Mesenchymal stem cell (in vitro differentiated cells and primary cell): ENCODE measurements at regions not wholly inside any gene's neighbourhood (a gene's known extent, or its start where the extent isn't known, plus 50 kb on each side); places are given as distances from the start of the nearest gene placed in this dataset.

Experiments
- DNase-seq: peaks from one replicate; pipeline ENCODE4 v3.0.0-alpha.2; 2013
- H2AFZ ChIP-seq: one replicate; pipeline ENCODE4 v1.6.1; 2013; ENCODE audit warnings: low read depth, mild to moderate bottlenecking, control low read depth, inconsistent platforms, low read length, moderate library complexity
- H2AK5ac ChIP-seq: 2 replicates; pipeline ENCODE4 v1.6.1; 2013; ENCODE audit warnings: low read length, moderate library complexity, mild to moderate bottlenecking, inconsistent platforms; ENCODE audit not compliant: severe bottlenecking
- H2BK120ac ChIP-seq: one replicate; pipeline ENCODE4 v1.6.1; 2013; ENCODE audit warnings: low read depth, mild to moderate bottlenecking, inconsistent platforms, low read length, moderate library complexity
- H2BK12ac ChIP-seq, 2 experiments: one replicate each; pipeline ENCODE4 v1.6.1; 2013; ENCODE audit warnings: inconsistent platforms in 2 of 2, low read length in 2 of 2, mild to moderate bottlenecking in 2 of 2, moderate library complexity in 2 of 2, control low read depth in 1 of 2
- H2BK15ac ChIP-seq: one replicate; pipeline ENCODE4 v1.6.1; 2013; ENCODE audit warnings: mild to moderate bottlenecking, low read depth, inconsistent platforms; ENCODE audit not compliant: poor library complexity, severe bottlenecking
- H2BK5ac ChIP-seq: 2 replicates; pipeline ENCODE4 v1.6.1; 2013; ENCODE audit warnings: low read depth, mild to moderate bottlenecking, low read length, control low read depth, inconsistent platforms; ENCODE audit not compliant: poor library complexity, severe bottlenecking
- H3K14ac ChIP-seq, 2 experiments: one replicate each; pipeline ENCODE4 v1.6.1; 2013; ENCODE audit warnings: inconsistent platforms in 2 of 2, low read length in 2 of 2, control low read depth in 1 of 2, mild to moderate bottlenecking in 1 of 2, moderate library complexity in 1 of 2
- H3K18ac ChIP-seq, 2 experiments: one replicate each; pipeline ENCODE4 v1.6.1; 2013; ENCODE audit warnings: inconsistent platforms in 2 of 2, low read length in 2 of 2, control low read depth in 1 of 2, low read depth in 1 of 2, mild to moderate bottlenecking in 1 of 2
- H3K23ac ChIP-seq, 2 experiments: one replicate each; pipeline ENCODE4 v1.6.1; 2013; ENCODE audit warnings: inconsistent platforms in 2 of 2, low read length in 2 of 2, mild to moderate bottlenecking in 2 of 2, moderate library complexity in 2 of 2, control low read depth in 1 of 2
- H3K27ac ChIP-seq: 2 replicates; pipeline ENCODE4 v1.5.1; 2013; ENCODE audit warnings: mild to moderate bottlenecking, moderate library complexity, low read length, control low read depth, inconsistent platforms; ENCODE audit not compliant: poor library complexity, severe bottlenecking
- H3K27me3 ChIP-seq, 2 experiments: 2 replicates each; pipeline versions ENCODE4 v1.6.1 to v1.7.0; 2013; ENCODE audit warnings: low read length in 2 of 2, mild to moderate bottlenecking in 2 of 2, moderate library complexity in 2 of 2, control low read depth in 1 of 2, inconsistent platforms in 1 of 2; ENCODE audit not compliant: control insufficient read depth in 1 of 2, insufficient read depth in 1 of 2
- H3K36me3 ChIP-seq, 2 experiments: 2 replicates each; pipeline versions ENCODE4 v1.6.1 to v1.7.0; 2013; ENCODE audit warnings: low read length in 2 of 2, control low read depth in 1 of 2, inconsistent platforms in 1 of 2, low read depth in 1 of 2, mild to moderate bottlenecking in 1 of 2; ENCODE audit not compliant: insufficient read depth in 2 of 2, control insufficient read depth in 1 of 2
- H3K4ac ChIP-seq, 2 experiments: one replicate each; pipeline ENCODE4 v1.6.1; 2013; ENCODE audit warnings: inconsistent platforms in 2 of 2, low read length in 2 of 2, mild to moderate bottlenecking in 2 of 2, moderate library complexity in 2 of 2, control low read depth in 1 of 2, low read depth in 1 of 2
- H3K4me1 ChIP-seq: 2 replicates; pipeline ENCODE4 v1.6.1; 2013; ENCODE audit warnings: low read depth, low read length, control low read depth; ENCODE audit not compliant: control insufficient read depth, insufficient read depth
- H3K4me2 ChIP-seq: 2 replicates; pipeline ENCODE4 v1.6.1; 2013; ENCODE audit warnings: low read length, mild to moderate bottlenecking, inconsistent platforms; ENCODE audit not compliant: poor library complexity, severe bottlenecking
- H3K4me3 ChIP-seq, 2 experiments: 2 replicates each; pipeline versions ENCODE4 v1.5.1 to v1.7.0; 2013; ENCODE audit warnings: low read length in 2 of 2, mild to moderate bottlenecking in 2 of 2, control low read depth in 1 of 2, low read depth in 1 of 2; ENCODE audit not compliant: insufficient read depth in 1 of 2
- H3K79me1 ChIP-seq: replicated peaks from 2 replicates; pipeline ENCODE4 v1.6.1; 2013; ENCODE audit warnings: mild to moderate bottlenecking, control low read depth, low read length, inconsistent platforms; ENCODE audit not compliant: poor library complexity, severe bottlenecking
- H3K9ac ChIP-seq: 2 replicates; pipeline ENCODE4 v1.7.0; 2013; ENCODE audit warnings: mild to moderate bottlenecking, low read length, moderate library complexity
- H3K9me3 ChIP-seq: 2 replicates; pipeline ENCODE4 v1.7.0; 2013; ENCODE audit warnings: mild to moderate bottlenecking, low read length; ENCODE audit not compliant: control insufficient read depth
- H4K8ac ChIP-seq: one replicate; pipeline ENCODE4 v1.6.1; 2013; ENCODE audit warnings: inconsistent platforms, mild to moderate bottlenecking, low read length, moderate library complexity
- H4K91ac ChIP-seq: one replicate; pipeline ENCODE4 v1.6.1; 2013; ENCODE audit warnings: mild to moderate bottlenecking, low read length, inconsistent platforms
- WGBS: methylation state at CpG from one replicate; pipeline ENCODE4 v1.1.7; 2013; ENCODE audit warnings: mixed read lengths; 5-methylcytosine and 5-hydroxymethylcytosine counted together

DNA sequence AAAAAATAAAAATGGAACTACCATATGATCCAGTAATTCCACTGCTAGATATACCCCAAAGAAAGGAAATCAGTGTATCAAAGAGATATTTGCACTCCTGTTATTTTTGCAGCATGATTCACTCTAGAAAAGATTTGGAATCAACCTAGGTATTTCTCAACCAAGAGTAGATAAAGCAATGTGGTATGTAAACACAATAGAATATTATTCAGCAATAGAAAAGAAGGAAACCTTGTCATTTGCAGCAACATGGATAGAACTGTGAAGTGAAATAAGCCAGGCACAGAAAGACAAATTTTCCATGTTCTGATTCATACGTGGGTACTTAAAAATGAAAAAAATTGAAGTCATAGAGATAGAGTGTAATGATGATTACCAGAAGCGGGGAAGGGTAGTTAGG is 362.3 kb upstream of the EPHA5 start:
- no peak overlapping the region for H2BK5ac ChIP-seq
- H3K27me3 ChIP-seq: no peaks in the 10 kb centered on the region
- H3K9ac ChIP-seq: no peak overlapping the region
- H3K4ac ChIP-seq: no peak overlapping the region
- H3K14ac ChIP-seq: no peak overlapping the region
- no peaks in the 10 kb centered on the region for H3K36me3 ChIP-seq
- no peak overlapping the region for H4K91ac ChIP-seq
- no peak overlapping the region for H2BK120ac ChIP-seq
- H3K4me2 ChIP-seq: no peak overlapping the region
- H3K18ac ChIP-seq: no peak overlapping the region
- no peak overlapping the region for H3K4me3 ChIP-seq
- no peaks in the 10 kb centered on the region for H3K4me1 ChIP-seq
- H3K9me3 ChIP-seq: peaks cover 5% of the 10 kb centered on the region
- no peak overlapping the region for H4K8ac ChIP-seq
- H2AK5ac ChIP-seq: no peak overlapping the region
- no peak overlapping the region for H3K27ac ChIP-seq
- no peak overlapping the region for H2BK15ac ChIP-seq
- H3K79me1 ChIP-seq: no peaks in the 10 kb centered on the region
- WGBS: 74% methylated on average over 2 of the region's 2 CpGs
- no peak overlapping the region for H3K23ac ChIP-seq
- H2BK12ac ChIP-seq: no peak overlapping the region
- DNase-seq: no peak
- no peak overlapping the region for H2AFZ ChIP-seq

DNA sequence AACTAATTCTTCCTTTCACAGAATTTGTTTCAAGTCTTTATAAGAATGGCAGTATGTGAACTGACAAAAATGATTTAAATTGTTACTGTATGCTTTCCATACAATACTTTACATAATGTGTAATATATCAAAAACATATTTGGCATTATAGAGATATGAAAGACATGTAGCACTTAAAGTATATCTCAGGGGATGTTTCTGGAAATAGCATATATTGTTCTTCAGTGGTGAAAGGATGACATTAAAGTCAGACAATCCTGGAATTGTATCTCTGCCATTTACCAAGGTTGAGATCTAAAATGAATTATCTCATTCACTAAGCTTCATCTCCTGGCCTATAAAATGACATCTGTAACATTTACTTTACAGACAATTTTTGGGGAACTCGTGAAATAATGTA is 358.4 kb upstream of the EPHA5 start:
- Histone ChIP-seq H4K91ac (no peak overlapping the region), H3K23ac (no peak overlapping the region), H3K14ac (no peak overlapping the region), H3K4me2 (no peak overlapping the region), H3K4me1 (no peaks in the 10 kb centered on the region), H3K4me3 (no peak overlapping the region), H2AFZ (no peak overlapping the region), H3K36me3 (no peaks in the 10 kb centered on the region), H2BK12ac (no peak overlapping the region), H4K8ac (no peak overlapping the region), H3K79me1 (no peaks in the 10 kb centered on the region), H3K9me3 (peaks cover 9% of the 10 kb centered on the region), H3K9ac (no peak overlapping the region), H2BK15ac (no peak overlapping the region), H2BK5ac (no peak overlapping the region), H3K27me3 (no peaks in the 10 kb centered on the region), H2BK120ac (no peak overlapping the region), H3K27ac (no peak overlapping the region), H2AK5ac (no peak overlapping the region), H3K18ac (no peak overlapping the region), H3K4ac (no peak overlapping the region)
- WGBS: no CpG with 5 or more reads among the region's 1 CpG
- no peak for DNase-seq

DNA sequence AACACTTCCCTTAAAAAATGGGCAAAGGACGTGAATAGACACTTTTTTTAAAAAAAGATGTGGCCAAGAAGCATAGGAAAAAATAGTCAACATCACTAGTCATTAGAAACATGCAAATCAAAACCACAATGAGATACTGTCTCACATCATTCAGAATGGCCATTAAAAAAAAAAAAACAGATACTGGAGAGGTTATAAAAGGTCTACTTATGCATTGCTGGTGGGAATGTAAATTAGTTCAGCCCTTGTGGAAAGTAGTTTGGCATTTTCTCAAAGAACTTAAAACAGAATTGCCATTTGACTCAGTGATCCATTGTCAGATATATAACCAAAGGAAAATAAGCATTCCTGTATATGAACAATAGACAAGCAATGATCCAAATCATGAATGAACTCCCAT is 352.8 kb upstream of the EPHA5 start:
- Histone ChIP-seq H3K27me3 (no peaks in the 10 kb centered on the region), H2BK5ac (no peak overlapping the region), H3K18ac (no peak overlapping the region), H3K9me3 (peaks cover 18% of the 10 kb centered on the region), H4K8ac (no peak overlapping the region), H3K36me3 (no peaks in the 10 kb centered on the region), H2AFZ (no peak overlapping the region), H4K91ac (no peak overlapping the region), H3K9ac (no peak overlapping the region), H3K79me1 (no peaks in the 10 kb centered on the region), H3K4ac (no peak overlapping the region), H3K14ac (no peak overlapping the region), H2BK12ac (no peak overlapping the region), H3K27ac (no peak overlapping the region), H3K4me2 (no peak overlapping the region), H3K4me1 (no peaks in the 10 kb centered on the region), H2AK5ac (no peak overlapping the region), H2BK15ac (no peak overlapping the region), H3K4me3 (no peak overlapping the region), H3K23ac (no peak overlapping the region), H2BK120ac (no peak overlapping the region)
- no peak for DNase-seq
- WGBS: 0% methylated on average over 1 of the region's 1 CpG

DNA sequence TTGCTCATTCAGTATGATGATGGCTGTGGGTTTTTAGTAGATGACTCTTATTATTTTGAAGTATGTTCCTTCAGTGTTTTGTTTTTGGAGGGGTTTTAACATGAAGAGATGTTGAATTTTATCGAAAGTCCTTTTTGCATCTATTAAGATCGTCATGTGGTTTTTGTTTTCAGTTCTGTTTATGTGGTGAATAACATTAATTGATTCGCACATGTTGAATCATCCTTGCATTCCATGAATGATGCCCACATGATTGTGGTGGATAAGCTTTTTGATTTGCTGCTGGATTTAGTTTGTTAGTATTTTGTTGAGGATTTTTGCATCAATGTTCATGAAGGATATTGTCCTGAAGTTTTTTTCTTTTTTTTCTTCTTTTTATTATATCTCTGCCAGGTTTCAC is 347.4 kb upstream of the EPHA5 start:
- no peaks in the 10 kb centered on the region for H3K36me3 ChIP-seq
- H3K18ac ChIP-seq: no peak overlapping the region
- no peak overlapping the region for H3K9ac ChIP-seq
- H2BK120ac ChIP-seq: no peak overlapping the region
- H3K4me3 ChIP-seq: no peak overlapping the region
- H3K14ac ChIP-seq: no peak overlapping the region
- H3K4ac ChIP-seq: no peak overlapping the region
- no peak overlapping the region for H2BK15ac ChIP-seq
- WGBS: 90% methylated on average over 3 of the region's 3 CpGs
- no peak overlapping the region for H3K27ac ChIP-seq
- H3K4me1 ChIP-seq: peaks cover 1% of the 10 kb centered on the region
- H2BK12ac ChIP-seq: no peak overlapping the region
- no peaks in the 10 kb centered on the region for H3K27me3 ChIP-seq
- H3K23ac ChIP-seq: no peak overlapping the region
- H3K4me2 ChIP-seq: no peak overlapping the region
- H2AK5ac ChIP-seq: no peak overlapping the region
- H3K79me1 ChIP-seq: no peaks in the 10 kb centered on the region
- H3K9me3 ChIP-seq: peaks cover 37% of the 10 kb centered on the region
- DNase-seq: no peak
- no peak overlapping the region for H4K8ac ChIP-seq
- H4K91ac ChIP-seq: no peak overlapping the region
- no peak overlapping the region for H2BK5ac ChIP-seq
- H2AFZ ChIP-seq: no peak overlapping the region
